Stimulated activated CD4-positive, alpha-beta T cell treated with anti-CD3 and anti-CD28 coated beads, Interleukin-1b, Interleukin-23, amount 100 ng/mL, for 4 hours (primary cell): ENCODE measurements at regions not wholly inside any gene's neighbourhood (a gene's known extent, or its start where the extent isn't known, plus 50 kb on each side); places are given as distances from the start of the nearest gene placed in this dataset.

Experiments
- DNase-seq, 2 donors: peaks; one replicate each; pipeline ENCODE4 v3.0.0-alpha.2; 2020; ENCODE audit warnings: low read depth in 2 of 2

- DNase-seq = no peak
Observed at GRCh38 chr5:67301285-67301903, 104.8 kb upstream of the CD180 start.

- DNase-seq = no peak
Observed at GRCh38 chr5:67300326-67300725, 103.7 kb upstream of the CD180 start.

GRCh38 chr5:67299231-67299735 is 102.7 kb upstream of the CD180 start:
- no peak for DNase-seq

GRCh38 chr5:67297802-67298532 is 101.4 kb upstream of the CD180 start:
- no peak for DNase-seq

GRCh38 chr5:67297376-67297775 is 100.8 kb upstream of the CD180 start:
- DNase-seq = no peak

GRCh38 chr5:67294266-67294938 is 97.8 kb upstream of the CD180 start:
- no peak for DNase-seq

GRCh38 chr5:67293226-67293625 is 96.6 kb upstream of the CD180 start:
- DNase-seq = no peak

- no peak for DNase-seq
Observed at GRCh38 chr5:67292201-67292940, 95.8 kb upstream of the CD180 start.

- DNase-seq = no peak
Observed at GRCh38 chr5:67291671-67292070, 95.1 kb upstream of the CD180 start.

GRCh38 chr5:67291066-67291465 is 94.5 kb upstream of the CD180 start:
- no peak for DNase-seq

GRCh38 chr5:67290655-67291054 is 94.1 kb upstream of the CD180 start:
- DNase-seq = no peak

GRCh38 chr5:67289763-67290521 is 93.3 kb upstream of the CD180 start:
- DNase-seq = no peak

GRCh38 chr5:67287510-67288268 is 91.1 kb upstream of the CD180 start:
- no peak for DNase-seq

GRCh38 chr5:67286006-67286405 is 89.4 kb upstream of the CD180 start:
- DNase-seq = no peak

GRCh38 chr5:67283988-67284487 is 87.4 kb upstream of the CD180 start:
- no peak for DNase-seq

- no peak for DNase-seq
Observed at GRCh38 chr5:67283275-67283987, 86.8 kb upstream of the CD180 start.

GRCh38 chr5:67281874-67282273 is 85.3 kb upstream of the CD180 start:
- no peak for DNase-seq

- DNase-seq = no peak
Observed at GRCh38 chr5:67273689-67274356, 77.2 kb upstream of the CD180 start.

GRCh38 chr5:67272453-67273130 is 76.0 kb upstream of the CD180 start:
- DNase-seq = no peak
